C1 segment of cervical spinal cord (tissue), 14 donors: ENCODE measurements at regions not wholly inside any gene's neighbourhood (a gene's known extent, or its start where the extent isn't known, plus 50 kb on each side); places are given as distances from the start of the nearest gene placed in this dataset.
"Not testable (repeated sequence)": the region's sequence is repeated elsewhere in the genome, so short reads cannot be mapped to it uniquely, and the experiment has no call there.

Experiments
- DNase-seq, 14 donors: peaks; one replicate each; lab custom pipeline; 2025; lab: John Stamatoyannopoulos, UW

DNA sequence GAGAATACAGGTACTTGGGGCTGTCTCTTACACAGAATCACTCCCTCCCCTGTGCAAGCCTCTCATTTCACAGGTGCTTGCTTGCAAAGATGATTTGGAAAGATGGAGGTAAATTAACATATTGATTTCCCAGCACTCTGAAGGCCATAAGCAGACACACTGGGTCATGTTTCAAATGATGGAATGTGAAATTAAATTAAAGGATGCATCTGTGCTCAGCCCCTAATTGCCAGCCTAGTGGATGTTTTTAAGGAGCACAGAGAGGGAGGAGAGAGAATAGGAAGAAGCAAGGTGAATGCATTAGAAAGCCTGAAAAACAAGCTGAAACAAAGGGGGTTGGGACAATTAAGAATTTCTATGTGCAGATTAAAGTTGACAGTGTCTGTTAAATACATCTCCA lies 96.1 kb upstream of the GRIP1 start:
- DNase-seq = no peak

- no peak for DNase-seq
These were observed 97.0 kb upstream of the GRIP1 start for GRCh38 chr12:66775871-66776270.

GRCh38 chr12:66776974-66777373 lies 98.1 kb upstream of the GRIP1 start:
- DNase-seq = no peak

- no peak for DNase-seq
These were observed 100.6 kb upstream of the GRIP1 start for GRCh38 chr12:66779466-66779865.

DNA sequence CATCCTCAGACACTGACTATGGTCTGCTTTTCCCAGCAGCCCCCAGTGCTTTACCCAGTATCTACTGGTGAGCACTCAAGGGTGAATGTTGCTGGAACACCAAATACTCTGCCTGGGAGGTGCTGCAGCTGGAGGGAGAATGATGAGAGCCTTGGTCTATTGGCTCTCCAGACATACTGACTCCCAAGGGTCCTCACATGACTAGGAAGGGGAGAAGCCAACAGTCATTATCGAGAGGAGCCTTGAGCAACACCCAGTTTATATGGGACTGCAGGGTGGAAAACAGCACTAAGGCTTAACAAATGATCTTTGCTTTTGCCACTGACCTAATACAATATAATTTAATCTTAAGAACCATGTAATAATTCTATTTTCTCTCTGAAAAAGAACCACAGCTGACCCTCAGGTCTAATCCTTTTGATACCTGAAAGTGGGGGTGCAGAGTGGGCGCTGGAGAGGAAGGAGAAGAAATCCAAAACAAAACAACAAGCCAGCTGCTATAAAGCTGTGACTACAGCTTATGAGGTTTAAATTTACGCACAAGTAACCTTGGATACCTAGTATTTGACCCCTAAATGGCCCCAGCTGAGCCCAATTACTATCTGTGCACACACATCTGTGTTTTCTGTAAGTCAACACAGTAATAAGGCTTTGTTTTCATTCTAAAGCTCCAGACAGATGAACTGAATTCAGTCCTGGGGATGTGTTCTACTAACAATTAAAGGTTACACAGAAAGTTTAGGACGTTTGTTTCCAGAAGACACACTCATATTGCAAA lies 107.8 kb upstream of the GRIP1 start:
- DNase-seq = no peak

DNA sequence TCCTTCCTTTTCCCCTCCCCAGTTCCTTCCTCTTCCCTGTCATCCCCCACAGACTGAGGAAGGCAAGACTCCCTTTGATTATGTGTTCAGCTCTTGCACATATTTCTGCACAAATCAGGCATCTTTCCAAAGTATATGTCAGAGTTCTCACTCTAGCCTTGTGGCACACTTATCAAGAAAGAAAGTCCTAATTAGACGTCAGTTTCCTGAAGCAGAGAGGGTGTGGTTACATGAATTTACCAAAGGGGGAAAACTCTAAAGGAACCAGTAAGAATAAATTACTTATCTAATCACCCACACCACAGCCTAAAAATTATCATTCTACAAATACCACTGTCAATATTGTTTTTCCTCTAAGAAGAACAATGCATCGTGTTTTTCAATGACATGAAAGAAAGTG lies 120.7 kb upstream of the GRIP1 start:
- no peak for DNase-seq

- no peak for DNase-seq
These were observed 121.2 kb upstream of the GRIP1 start for GRCh38 chr12:66800046-66800445.

DNA sequence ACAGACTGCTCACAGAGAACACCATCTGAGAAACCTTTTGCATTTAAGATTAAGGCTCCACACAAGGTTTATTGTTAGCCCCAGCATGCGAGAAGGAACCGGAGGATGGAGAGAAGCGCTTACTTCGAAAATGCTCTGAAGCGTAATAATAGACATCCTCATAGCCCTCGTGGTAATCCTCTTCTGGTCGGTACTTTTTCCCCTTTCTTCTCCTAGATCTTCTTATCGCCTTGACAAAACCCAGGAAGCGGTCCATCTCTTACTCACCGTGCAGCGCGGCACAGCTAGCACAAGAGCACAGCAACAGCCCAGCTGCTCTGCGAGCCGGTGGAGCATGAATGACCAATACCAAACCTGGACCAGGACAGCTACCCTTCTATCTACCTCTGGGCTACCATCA lies 125.1 kb upstream of the GRIP1 start:
- DNase-seq = no peak

DNA sequence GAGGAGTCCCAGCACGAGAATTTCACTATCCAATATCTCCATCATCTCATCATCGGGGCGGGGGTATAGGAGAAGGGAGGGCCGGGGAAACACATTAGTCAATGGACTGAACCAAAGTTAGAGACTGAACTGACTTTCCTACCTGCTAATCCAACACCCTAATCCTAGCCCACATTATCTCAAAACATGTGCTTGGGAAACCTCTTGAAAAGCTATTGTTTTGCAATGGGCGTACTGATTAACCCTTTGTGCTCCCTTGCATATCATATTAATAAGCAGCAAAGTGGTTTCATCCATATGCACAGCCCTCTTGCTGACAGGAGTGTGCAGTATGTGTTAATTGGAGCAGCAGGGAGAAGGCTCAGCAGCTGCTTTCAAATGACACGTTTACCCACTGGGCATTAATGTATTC lies 125.7 kb upstream of the GRIP1 start:
- no peak for DNase-seq

DNA sequence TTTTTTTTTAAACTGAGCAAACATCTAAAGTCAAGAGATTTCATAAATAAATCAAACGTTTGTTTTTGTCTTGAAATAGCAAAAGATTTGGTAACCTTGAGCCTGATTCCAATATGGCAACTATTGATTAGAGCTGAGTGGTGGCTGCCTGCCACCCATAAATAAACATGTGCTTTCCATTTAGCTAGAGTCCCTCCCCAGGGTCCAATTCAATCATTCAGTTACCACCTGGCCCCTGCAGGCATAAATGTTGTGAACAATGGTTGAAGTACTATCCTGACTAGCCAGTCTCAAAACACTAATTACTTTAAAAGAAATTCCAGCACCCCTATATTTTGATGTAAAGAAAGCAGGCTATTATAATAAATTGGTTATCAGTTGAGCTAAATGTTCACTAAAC lies 129.7 kb upstream of the GRIP1 start:
- DNase-seq = no peak

DNA sequence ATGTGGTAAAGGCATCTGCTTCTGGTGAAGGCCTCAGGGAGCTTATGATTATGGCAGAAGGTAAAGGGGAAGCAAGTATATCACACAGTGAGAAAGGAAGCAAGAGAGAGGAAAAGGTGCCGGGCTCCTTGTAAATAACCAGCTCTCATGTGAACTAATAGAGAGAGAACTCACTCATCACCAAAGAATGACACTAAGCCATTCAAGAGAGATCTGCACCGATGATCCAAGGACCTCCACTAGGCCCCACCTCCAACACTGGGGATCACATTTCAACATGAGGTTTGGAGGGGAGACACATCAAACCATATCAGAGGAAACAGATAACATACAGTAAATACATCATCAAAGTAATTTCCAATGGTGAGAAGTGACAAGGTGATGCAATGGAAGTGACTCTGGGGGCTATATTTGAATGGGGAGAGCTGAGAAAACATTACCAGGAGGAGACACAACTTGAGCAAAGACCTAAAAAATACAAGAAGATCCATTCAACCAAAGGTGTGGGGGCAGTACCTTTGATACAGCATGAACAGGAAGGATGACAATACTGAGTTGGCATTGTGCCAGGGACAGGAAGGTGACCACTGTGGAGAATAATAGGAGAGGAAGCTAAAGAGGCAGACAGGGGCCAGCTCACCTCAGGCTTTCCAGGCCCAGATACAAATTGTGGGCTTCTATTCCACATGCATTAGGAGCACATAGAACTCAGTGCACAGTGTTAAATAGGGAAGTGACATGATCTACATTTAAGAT lies 134.4 kb upstream of the GRIP1 start:
- DNase-seq = no peak

- no peak for DNase-seq
These were observed 140.7 kb upstream of the GRIP1 start for GRCh38 chr12:66819587-66819986.

DNA sequence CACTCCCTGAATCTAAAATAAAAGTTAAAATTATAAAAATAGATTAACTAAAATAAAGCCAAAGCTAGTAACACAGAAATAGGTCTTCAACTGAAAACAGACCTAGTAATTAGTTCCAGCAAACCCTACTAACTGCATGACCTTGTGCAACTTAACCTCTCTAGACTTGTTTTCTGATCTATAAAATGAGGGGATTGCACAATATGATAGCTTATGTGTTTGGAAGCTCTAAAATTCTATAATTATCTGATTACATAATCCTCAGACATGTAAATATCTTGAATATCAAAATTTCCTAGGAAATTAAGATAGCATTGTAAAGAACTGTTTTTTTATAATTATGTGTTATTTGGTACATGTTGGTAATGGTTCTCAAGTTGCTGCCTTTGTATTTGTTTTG lies 144.1 kb upstream of the GRIP1 start:
- DNase-seq = no peak

DNA sequence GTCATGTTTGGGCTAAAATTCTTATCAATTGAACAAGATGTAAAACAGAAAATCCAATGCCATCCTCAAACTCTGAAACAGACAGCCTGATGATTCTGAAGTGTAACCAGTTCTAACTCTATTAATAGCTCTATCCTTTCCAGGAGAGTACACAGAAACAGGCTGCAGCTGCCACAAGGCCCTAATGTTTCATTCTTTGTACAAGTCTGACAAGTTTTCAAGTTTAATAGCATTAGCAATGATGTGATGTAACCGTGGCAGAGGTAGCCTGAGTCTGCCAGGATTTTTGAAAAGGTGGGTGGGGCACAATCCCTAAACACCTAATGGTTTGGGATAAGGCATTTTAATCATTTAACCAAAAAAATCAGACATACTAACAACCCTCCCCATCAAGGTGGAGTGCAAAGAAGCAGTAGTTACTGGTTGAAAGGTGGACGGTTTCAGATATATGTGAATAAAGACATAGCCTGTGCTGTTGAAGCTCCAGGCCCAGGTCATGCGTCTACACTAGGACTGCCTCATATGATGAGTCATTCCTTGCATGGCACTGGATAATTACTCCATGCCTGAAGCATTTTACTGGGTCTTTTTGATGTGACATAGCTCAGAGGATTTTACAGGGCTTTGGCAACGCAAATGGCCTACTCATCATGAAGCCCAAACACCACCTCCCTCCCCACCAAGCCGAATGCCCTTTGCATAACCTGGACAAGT lies 145.1 kb upstream of the GRIP1 start:
- DNase-seq = no peak

GRCh38 chr12:66825921-66826320 lies 147.0 kb upstream of the GRIP1 start:
- DNase-seq = not testable (repeated sequence)

DNA sequence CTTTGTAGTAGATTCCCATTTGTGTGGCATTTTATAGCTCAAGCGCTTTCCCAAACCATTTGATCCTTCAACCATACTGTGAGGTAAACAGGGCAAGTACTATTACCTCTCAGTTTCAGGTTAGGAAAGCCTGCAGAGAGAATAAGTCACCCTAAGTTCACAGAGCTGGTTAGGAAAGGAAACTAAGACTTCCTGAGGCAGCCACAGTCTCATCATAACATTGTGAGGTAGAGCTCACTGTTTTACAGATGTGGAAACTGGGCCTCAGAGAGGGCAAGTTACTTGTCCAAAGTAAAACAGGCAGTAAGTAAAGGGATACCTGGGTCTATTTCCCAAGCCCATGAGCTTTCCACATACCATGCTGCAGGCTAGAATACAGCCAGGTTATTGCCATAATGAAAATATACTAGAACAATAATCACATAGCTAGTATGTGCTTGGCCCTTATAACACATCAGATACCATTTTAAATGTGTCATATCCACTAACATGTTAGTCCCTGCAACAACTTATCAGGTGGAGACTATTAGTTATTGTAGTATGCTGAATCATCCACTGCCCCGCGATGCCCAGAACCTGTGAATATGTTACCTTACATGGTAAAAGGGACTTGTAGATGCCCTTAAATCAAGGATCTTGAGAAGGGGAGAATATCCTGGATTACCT lies 150.9 kb upstream of the GRIP1 start:
- no peak for DNase-seq

GRCh38 chr12:66831495-66831894 lies 152.6 kb upstream of the GRIP1 start:
- no peak for DNase-seq

DNA sequence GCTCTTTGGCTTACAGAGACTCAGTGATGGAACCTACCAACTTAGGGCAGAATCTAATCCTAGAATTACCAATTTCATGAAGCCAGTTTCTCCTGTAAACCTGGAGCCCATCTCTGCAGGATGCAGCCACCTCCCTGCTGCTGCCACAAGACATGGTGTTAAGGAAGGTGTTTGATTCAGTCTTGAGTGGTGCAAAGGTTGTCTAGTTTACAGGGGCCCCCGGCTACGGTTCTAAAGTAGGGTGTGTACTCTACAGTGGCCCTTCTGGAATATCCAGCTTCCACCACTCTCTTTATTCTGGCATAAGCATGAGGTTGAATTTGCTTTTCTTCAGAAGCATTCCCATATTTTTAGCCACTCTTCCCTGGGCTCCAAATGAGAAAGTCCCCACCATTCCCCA lies 154.1 kb upstream of the GRIP1 start:
- no peak for DNase-seq

DNA sequence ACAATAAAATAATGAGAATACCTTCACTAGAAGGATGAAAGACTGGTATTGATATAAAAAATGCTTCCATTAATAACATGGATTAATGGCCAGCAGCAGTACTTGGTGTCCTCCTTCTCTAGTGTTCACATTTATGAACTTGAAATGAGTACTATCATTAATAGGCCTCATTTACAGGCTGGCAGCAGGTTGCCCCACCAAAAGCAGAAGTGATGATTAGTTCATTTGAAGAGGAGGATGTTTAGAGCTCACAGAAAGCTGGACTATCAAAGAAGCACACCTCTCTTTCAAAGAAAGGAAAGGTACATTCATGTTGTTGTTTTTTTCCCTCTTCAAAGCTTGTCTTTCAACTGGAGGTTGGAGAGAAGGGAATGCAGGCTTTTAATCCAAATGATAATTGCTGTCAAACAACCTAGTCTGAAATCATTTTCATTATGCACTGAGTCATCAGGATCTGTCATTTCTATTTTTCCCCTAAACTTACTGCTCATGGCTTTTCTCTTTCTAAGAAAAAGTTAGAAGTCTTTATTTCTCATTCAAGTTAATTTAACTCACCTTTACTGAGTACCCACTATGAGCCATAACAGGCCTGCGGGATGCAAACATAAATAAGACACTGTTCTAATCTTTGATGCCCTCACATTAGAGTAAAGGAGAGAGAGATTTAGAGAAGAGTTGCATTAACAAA lies 157.9 kb upstream of the GRIP1 start:
- no peak for DNase-seq

DNA sequence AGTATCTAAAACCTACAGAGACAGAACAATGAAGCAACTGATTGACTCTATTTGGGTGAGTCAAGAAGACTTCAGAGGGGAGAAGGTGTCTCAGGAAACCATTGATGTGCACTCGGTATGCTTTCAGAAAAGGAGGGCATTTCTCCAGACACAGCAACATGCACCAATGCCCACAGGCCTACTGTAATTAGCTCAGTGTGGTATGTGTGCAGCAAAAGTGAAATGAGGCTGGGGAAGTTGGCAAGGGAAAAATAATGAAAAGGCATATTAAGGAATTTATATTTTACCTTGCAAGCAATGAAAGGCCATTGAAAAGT lies 158.4 kb upstream of the GRIP1 start:
- no peak for DNase-seq

- no peak for DNase-seq
These were observed 159.5 kb upstream of the GRIP1 start for GRCh38 chr12:66838366-66838765.

GRCh38 chr12:66848967-66849366 lies 170.1 kb upstream of the GRIP1 start:
- DNase-seq = no peak
